ENCODE measurements at regions not wholly inside any gene's neighbourhood (a gene's known extent, or its start where the extent isn't known, plus 50 kb on each side); places are given as distances from the start of the nearest gene placed in this dataset.

GRCh38 chr13:54004026-54004699, 975.5 kb downstream of the OLFM4 start:
- in situ Hi-C loops (cut with HindIII; ENCODE audit: low pct_ligation_motif_present, low sequenced_read_pairs), result no loop called here
- DNase-seq, result no peak
- no peak overlapping the region for H3K4me3 ChIP-seq (ENCODE audit: low read depth, low read length)
- H3K36me3 ChIP-seq (replicated peaks), result no peaks in the 10 kb centered on the region
- no peak overlapping the region for H3K27ac ChIP-seq
- H3K27me3 ChIP-seq (replicated peaks), result no peaks in the 10 kb centered on the region
- TF ChIP-seq CTCF (IDR thresholded peaks at IDR 0.05; ENCODE audit: low read depth, low read length, missing control alignments), result no peak

GRCh38 chr13:54016542-54016941, 987.9 kb downstream of the OLFM4 start:
- Histone ChIP-seq H3K36me3 (replicated peaks) (no peaks in the 10 kb centered on the region), H3K4me3 (ENCODE audit: low read depth, low read length) (no peak overlapping the region), H3K27ac (no peak overlapping the region), H3K27me3 (replicated peaks) (no peaks in the 10 kb centered on the region)
- no peak for TF ChIP-seq CTCF (IDR thresholded peaks at IDR 0.05; ENCODE audit: low read depth, low read length, missing control alignments)
- in situ Hi-C loops (cut with HindIII; ENCODE audit: low pct_ligation_motif_present, low sequenced_read_pairs), result no loop called here
- DNase-seq, result no peak

GRCh38 chr13:54018485-54018884, 989.9 kb downstream of the OLFM4 start:
- no peak for DNase-seq
- no peaks in the 10 kb centered on the region for H3K27me3 ChIP-seq (replicated peaks)
- in situ Hi-C loops (cut with HindIII; ENCODE audit: low pct_ligation_motif_present, low sequenced_read_pairs), result no loop called here
- no peak overlapping the region for H3K27ac ChIP-seq
- TF ChIP-seq CTCF (IDR thresholded peaks at IDR 0.05; ENCODE audit: low read depth, low read length, missing control alignments), result no peak
- H3K4me3 ChIP-seq (ENCODE audit: low read depth, low read length), result no peak overlapping the region
- H3K36me3 ChIP-seq (replicated peaks), result no peaks in the 10 kb centered on the region

- no peak for TF ChIP-seq CTCF (IDR thresholded peaks at IDR 0.05; ENCODE audit: low read depth, low read length, missing control alignments)
- no peaks in the 10 kb centered on the region for H3K27me3 ChIP-seq (replicated peaks)
- no peak for DNase-seq
Measured at GRCh38 chr13:54029226-54029625, 1000.6 kb downstream of the OLFM4 start.

GRCh38 chr13:54029720-54030119, 1001.1 kb downstream of the OLFM4 start:
- DNase-seq, result no peak
- H3K36me3 ChIP-seq (replicated peaks), result no peaks in the 10 kb centered on the region
- no peak overlapping the region for H3K27ac ChIP-seq
- in situ Hi-C loops (cut with HindIII; ENCODE audit: low pct_ligation_motif_present, low sequenced_read_pairs), result no loop called here
- TF ChIP-seq CTCF (IDR thresholded peaks at IDR 0.05; ENCODE audit: low read depth, low read length, missing control alignments), result no peak
- H3K27me3 ChIP-seq (replicated peaks), result no peaks in the 10 kb centered on the region
- H3K4me3 ChIP-seq (ENCODE audit: low read depth, low read length), result no peak overlapping the region

More at GRCh38 chr13:54029226-54029625, 1000.6 kb downstream of the OLFM4 start:
- Histone ChIP-seq H3K27ac (no peak overlapping the region), H3K4me3 (ENCODE audit: low read depth, low read length) (no peak overlapping the region), H3K36me3 (replicated peaks) (no peaks in the 10 kb centered on the region)
- in situ Hi-C loops (cut with HindIII; ENCODE audit: low pct_ligation_motif_present, low sequenced_read_pairs), result no loop called here

GRCh38 chr13:54033323-54033861, 1004.8 kb downstream of the OLFM4 start:
- in situ Hi-C loops (cut with HindIII; ENCODE audit: low pct_ligation_motif_present, low sequenced_read_pairs), result no loop called here
- no peak overlapping the region for H3K4me3 ChIP-seq (ENCODE audit: low read depth, low read length)
- TF ChIP-seq CTCF (IDR thresholded peaks at IDR 0.05; ENCODE audit: low read depth, low read length, missing control alignments), result no peak
- no peak overlapping the region for H3K27ac ChIP-seq
- no peaks in the 10 kb centered on the region for H3K36me3 ChIP-seq (replicated peaks)
- no peak for DNase-seq
- H3K27me3 ChIP-seq (replicated peaks), result no peaks in the 10 kb centered on the region
